HG03354 (cell line): ENCODE measurements at regions not wholly inside any gene's neighbourhood (a gene's known extent, or its start where the extent isn't known, plus 50 kb on each side); places are given as distances from the start of the nearest gene placed in this dataset.
"Not testable (repeated sequence)": the region's sequence is repeated elsewhere in the genome, so short reads cannot be mapped to it uniquely, and the experiment has no call there.

Experiments
- ATAC-seq: cut with Tn5 transposase; IDR thresholded peaks from one replicate; pipeline ENCODE4 v1.9.1; 2021; ENCODE audit warnings: mild to moderate bottlenecking; ENCODE audit not compliant: unreplicated experiment, poor library complexity, severe bottlenecking

GRCh38 chr10:3347413-3348182 lies 175.0 kb upstream of the PITRM1 start:
- ATAC-seq = no peak

GRCh38 chr10:3346851-3347250 lies 174.3 kb upstream of the PITRM1 start:
- no peak for ATAC-seq

- no peak for ATAC-seq
Observed at GRCh38 chr10:3342771-3343170, 170.2 kb upstream of the PITRM1 start.

GRCh38 chr10:3340127-3340730 lies 167.6 kb upstream of the PITRM1 start:
- ATAC-seq = no peak

GRCh38 chr10:3339531-3339950 lies 167.0 kb upstream of the PITRM1 start:
- no peak for ATAC-seq

GRCh38 chr10:3339121-3339520 lies 166.5 kb upstream of the PITRM1 start:
- no peak for ATAC-seq

GRCh38 chr10:3337741-3338140 lies 165.2 kb upstream of the PITRM1 start:
- no peak for ATAC-seq

GRCh38 chr10:3336673-3337293 lies 164.2 kb upstream of the PITRM1 start:
- no peak for ATAC-seq

GRCh38 chr10:3333426-3333825 lies 160.8 kb upstream of the PITRM1 start:
- no peak for ATAC-seq

GRCh38 chr10:3331690-3332230 lies 159.2 kb upstream of the PITRM1 start:
- no peak for ATAC-seq

- no peak for ATAC-seq
Observed at GRCh38 chr10:3331187-3331586, 158.6 kb upstream of the PITRM1 start.

GRCh38 chr10:3330663-3331062 lies 158.1 kb upstream of the PITRM1 start:
- no peak for ATAC-seq

GRCh38 chr10:3325954-3326750 lies 153.6 kb upstream of the PITRM1 start:
- ATAC-seq = no peak

- ATAC-seq = no peak
Observed at GRCh38 chr10:3324612-3325038, 152.0 kb upstream of the PITRM1 start.

- ATAC-seq = no peak
Observed at GRCh38 chr10:3323865-3324498, 151.4 kb upstream of the PITRM1 start.

- no peak for ATAC-seq
Observed at GRCh38 chr10:3321123-3321522, 148.5 kb upstream of the PITRM1 start.

GRCh38 chr10:3319811-3320226 lies 147.2 kb upstream of the PITRM1 start:
- ATAC-seq = no peak

GRCh38 chr10:3318480-3318807 lies 145.9 kb upstream of the PITRM1 start:
- not testable (repeated sequence) for ATAC-seq
